GM12873 (cell line): ENCODE measurements at regions not wholly inside any gene's neighbourhood (a gene's known extent, or its start where the extent isn't known, plus 50 kb on each side); places are given as distances from the start of the nearest gene placed in this dataset.

Source experiments
- TF ChIP-seq, protein P1 (sequence below): IDR thresholded peaks from 2 replicates; pipeline ENCODE4 v1.5.1; 2012; ENCODE audit warnings: low read depth, mild to moderate bottlenecking, moderate library complexity, low read length, control low read depth; ENCODE audit not compliant: insufficient read depth; ENCODE audit errors: missing control alignments

DNA sequence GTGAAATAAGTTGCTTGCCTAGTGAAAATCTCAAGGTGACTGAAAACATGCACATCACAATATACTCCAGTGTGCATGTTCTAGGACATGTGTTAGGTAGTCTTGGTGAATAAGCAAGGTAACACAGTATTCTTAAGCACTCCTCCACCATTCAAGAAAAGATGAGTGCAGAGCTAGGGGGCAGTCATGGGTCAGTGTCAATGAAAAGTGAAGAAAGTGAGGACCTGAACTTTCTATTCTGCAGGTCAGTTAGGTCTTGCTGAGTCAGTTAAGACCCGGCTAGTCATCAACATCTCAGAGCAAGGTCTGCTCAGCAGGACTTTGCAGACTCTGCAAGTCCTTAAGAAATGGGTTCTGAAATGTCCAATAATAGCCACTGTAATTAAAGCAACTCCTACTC, 82.6 kb upstream of the POMZP3 start:
- TF ChIP-seq, protein P1, sequence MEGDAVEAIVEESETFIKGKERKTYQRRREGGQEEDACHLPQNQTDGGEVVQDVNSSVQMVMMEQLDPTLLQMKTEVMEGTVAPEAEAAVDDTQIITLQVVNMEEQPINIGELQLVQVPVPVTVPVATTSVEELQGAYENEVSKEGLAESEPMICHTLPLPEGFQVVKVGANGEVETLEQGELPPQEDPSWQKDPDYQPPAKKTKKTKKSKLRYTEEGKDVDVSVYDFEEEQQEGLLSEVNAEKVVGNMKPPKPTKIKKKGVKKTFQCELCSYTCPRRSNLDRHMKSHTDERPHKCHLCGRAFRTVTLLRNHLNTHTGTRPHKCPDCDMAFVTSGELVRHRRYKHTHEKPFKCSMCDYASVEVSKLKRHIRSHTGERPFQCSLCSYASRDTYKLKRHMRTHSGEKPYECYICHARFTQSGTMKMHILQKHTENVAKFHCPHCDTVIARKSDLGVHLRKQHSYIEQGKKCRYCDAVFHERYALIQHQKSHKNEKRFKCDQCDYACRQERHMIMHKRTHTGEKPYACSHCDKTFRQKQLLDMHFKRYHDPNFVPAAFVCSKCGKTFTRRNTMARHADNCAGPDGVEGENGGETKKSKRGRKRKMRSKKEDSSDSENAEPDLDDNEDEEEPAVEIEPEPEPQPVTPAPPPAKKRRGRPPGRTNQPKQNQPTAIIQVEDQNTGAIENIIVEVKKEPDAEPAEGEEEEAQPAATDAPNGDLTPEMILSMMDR = peak; percentile 26
